KOPT-K1 (cell line): ENCODE measurements at regions not wholly inside any gene's neighbourhood (a gene's known extent, or its start where the extent isn't known, plus 50 kb on each side); places are given as distances from the start of the nearest gene placed in this dataset.
"Not testable (repeated sequence)": the region's sequence is repeated elsewhere in the genome, so short reads cannot be mapped to it uniquely, and the experiment has no call there.

Source experiments
- H3K27ac ChIP-seq: fragments of 200-600 bp; sonication (generic); 2 replicates; pipeline ENCODE4 v1.5.1; 2016; ENCODE audit warnings: antibody characterized with exemption, mild to moderate bottlenecking, low read depth, low read length; ENCODE audit not compliant: poor library complexity, severe bottlenecking
- H3K36me3 ChIP-seq: fragments of 200-600 bp; sonication (generic); 2 replicates; pipeline ENCODE4 v1.5.1; 2017; ENCODE audit warnings: antibody characterized with exemption, mild to moderate bottlenecking, low read length, moderate library complexity; ENCODE audit not compliant: insufficient read depth
- H3K9me3 ChIP-seq: fragments of 200-600 bp; sonication (generic); 2 replicates; pipeline ENCODE4 v1.5.1; 2017; ENCODE audit warnings: antibody characterized with exemption, low read length, mild to moderate bottlenecking; ENCODE audit not compliant: insufficient read depth, poor library complexity, severe bottlenecking

DNA sequence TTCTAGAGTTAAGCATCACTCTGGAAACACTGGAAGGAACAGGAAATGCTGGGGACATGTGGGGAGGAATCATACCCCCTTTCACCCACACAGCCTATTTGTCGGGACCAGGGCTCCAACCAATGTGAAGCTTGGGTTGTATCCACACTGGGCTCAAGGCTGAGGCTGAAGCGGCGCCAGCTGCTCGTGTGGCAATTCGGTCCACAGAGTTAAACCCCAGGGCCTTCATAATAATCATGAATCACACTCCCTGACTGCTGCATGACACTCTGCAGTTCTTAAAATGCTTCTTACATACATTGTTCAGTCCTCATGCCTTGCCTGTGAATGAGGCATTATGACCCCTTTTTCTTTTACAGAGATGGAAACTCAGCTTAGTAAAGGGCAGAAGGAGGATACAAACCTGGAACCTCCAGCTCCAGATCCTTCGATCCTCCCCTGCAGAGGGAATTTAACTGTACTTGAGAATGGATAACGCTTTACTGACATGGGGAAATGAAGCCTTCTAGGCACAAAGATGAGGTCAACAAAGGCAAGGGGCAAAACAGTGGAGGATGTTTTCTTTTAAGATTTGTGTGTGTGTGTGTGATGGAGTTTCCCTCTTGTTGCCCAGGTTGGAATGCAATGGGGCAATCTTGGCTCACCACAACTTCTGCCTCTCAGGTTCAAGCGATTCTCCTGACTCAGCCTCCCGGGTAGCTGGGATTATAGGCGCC lies 72.7 kb downstream of the SOX9 start:
- no peaks in the 10 kb centered on the region for H3K9me3 ChIP-seq
- H3K36me3 ChIP-seq: no peaks in the 10 kb centered on the region
- H3K27ac ChIP-seq: no peak overlapping the region

DNA sequence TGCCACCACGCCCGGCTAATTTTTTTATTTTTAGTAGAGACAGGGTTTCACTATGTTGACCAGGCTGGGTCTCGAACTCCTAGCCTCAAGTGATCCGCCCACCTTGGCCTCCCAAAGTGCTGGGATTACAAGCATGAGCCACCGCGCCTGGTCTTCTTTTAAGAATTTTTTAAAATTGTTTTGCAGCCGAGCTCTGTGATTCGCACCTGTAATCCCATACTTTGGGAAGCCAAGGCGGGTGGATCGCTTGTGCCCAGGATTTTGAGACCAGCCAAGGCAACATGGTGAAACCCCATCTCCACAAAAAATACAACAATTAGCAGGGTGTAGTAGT lies 73.3 kb downstream of the SOX9 start:
- H3K36me3 ChIP-seq, H3K27ac ChIP-seq: not testable (repeated sequence)

DNA sequence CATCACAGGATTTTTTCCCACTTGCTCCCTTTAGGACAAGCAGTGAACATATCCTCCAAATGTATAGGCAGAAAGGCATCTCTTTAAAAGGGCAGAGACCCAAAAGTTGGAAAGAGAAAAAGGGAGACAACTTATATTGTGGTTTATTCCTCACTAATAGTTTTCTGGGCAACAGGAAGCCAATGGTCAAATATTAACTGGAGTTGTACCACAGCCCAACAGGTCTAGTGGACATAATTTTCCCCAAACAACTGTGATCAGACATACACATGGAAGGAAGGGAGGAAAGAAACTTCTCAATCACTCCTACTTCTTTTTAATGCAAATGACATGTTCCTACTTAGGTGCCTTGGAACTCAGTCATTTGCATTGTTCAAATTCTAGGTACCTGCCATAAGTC lies 78.4 kb downstream of the SOX9 start:
- no peaks in the 10 kb centered on the region for H3K36me3 ChIP-seq
- no peaks in the 10 kb centered on the region for H3K9me3 ChIP-seq
- H3K27ac ChIP-seq: no peak overlapping the region

More for the DNA sequence above, 73.3 kb downstream of the SOX9 start:
- not testable (repeated sequence) for H3K9me3 ChIP-seq

DNA sequence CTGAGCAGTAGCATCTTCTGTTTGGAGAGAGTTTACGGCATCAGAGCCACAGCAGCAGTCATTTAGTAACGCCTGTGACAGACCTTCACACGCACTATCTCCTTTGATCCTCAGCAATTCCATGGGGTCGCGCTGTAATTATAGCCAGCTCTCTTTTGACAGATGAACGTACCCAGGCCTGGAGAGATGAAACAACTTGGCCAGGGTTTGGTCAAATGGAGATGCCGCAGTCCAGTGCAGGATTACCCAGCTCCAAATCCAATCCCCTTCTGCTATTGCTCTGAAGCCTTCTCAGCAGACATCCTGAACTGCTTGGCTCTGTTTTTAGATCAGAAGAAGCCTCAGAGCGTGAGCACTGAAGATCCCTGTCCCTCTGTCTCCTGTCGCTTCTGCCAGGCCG lies 83.9 kb downstream of the SOX9 start:
- Histone ChIP-seq H3K27ac (no peak overlapping the region), H3K36me3 (no peaks in the 10 kb centered on the region), H3K9me3 (peaks cover 5% of the 10 kb centered on the region)

DNA sequence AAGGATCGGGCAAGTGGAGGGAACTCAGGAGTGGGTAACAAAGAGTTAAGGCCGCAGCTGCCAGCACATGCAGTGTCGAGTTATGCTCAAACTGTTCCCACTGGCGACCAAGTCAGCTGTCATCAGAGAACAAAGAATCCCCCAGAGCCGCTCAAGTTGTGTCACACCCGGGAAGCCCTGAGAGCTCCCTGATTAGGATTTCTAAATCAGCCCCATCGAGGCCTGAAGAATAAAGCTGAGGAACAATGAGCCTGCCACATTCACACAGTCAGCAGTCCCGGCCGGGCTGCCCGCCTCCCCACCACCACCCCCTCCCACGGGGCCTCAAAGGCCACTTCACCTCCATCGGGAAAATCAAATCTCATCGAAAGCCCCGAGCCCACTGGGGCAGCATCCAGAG lies 84.5 kb downstream of the SOX9 start:
- Histone ChIP-seq H3K36me3 (no peaks in the 10 kb centered on the region), H3K27ac (no peak overlapping the region), H3K9me3 (peaks cover 5% of the 10 kb centered on the region)

DNA sequence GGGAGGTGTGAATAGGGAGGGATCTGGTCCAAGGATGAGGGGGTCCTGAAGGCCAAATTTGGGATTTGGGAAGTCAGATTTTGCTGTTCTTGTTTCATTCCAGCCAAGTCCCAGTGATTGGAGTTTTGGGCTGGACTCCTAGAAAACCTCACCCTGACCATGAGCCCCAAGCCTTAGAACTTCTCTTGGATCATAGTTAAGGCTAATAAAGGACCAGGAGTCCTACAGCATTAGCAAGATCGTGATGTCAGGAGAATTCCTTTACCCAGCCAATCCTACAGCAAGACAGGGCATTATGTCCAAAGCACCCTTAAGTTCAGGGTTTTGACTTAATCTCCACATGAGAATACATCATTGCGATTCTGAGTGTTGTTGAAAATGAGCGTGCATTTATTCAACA lies 85.0 kb downstream of the SOX9 start:
- no peak overlapping the region for H3K27ac ChIP-seq
- H3K9me3 ChIP-seq: peaks cover 5% of the 10 kb centered on the region

DNA sequence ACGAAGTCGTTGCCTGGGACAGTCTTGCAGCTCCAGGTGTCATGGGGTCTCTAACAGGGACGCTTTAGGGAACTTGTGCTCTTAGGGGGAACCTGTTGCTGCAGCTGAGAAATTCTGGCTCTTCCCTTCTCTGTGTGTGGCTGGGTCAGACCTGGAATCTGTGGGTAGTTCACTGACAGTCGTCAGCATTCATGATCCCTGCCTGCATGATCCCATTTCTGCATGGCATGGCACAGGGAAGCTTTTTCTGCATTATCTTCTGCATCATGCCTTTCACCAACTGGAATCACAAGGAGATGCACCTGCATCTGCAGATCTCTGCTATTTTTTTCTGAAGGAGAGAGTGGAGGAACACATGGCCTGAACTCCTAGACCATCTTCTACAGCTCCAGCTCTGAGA lies 85.6 kb downstream of the SOX9 start:
- Histone ChIP-seq H3K27ac (no peak overlapping the region), H3K9me3 (peaks cover 5% of the 10 kb centered on the region), H3K36me3 (no peaks in the 10 kb centered on the region)

More for the DNA sequence above, 85.0 kb downstream of the SOX9 start:
- no peaks in the 10 kb centered on the region for H3K36me3 ChIP-seq

DNA sequence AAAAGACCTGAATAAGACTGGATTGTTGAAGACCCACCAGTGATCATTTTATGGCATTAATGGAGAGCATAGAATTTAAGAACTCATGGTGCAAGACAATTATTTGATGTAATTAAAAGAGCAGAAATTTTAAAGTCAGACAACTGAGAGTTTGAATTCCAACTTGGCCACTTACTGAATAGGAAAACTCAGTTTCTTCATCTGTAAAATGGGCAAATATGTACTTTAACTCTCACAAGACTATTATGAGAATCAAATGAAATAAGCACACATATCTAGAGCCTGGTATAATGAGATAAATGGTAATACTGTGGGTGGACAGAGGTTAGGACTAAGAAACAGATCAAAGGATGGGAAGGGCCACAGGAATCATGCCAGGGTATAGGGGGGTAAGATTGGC lies 88.0 kb downstream of the SOX9 start:
- Histone ChIP-seq H3K9me3 (peaks cover 5% of the 10 kb centered on the region), H3K36me3 (no peaks in the 10 kb centered on the region), H3K27ac (no peak overlapping the region)

DNA sequence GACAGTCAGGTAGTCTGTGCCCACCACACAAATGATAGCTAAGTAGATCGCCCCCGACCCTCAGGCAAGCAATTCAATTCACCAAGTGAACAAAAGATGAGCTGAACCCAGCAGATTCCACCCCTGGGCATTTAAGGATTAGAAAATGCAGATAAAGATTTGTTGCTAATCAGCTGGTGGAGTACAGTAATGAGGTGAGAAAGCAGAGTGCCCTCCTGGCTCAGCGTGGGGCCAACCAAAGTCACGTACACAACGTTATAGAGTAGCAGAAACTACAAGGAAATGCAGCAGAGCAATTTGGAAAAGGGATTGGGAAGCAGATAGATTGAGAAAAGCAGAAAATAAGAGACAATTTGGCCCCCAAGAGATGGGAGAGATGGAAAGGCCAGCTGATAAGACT lies 91.2 kb downstream of the SOX9 start:
- Histone ChIP-seq H3K36me3 (no peaks in the 10 kb centered on the region), H3K9me3 (no peaks in the 10 kb centered on the region), H3K27ac (no peak overlapping the region)

DNA sequence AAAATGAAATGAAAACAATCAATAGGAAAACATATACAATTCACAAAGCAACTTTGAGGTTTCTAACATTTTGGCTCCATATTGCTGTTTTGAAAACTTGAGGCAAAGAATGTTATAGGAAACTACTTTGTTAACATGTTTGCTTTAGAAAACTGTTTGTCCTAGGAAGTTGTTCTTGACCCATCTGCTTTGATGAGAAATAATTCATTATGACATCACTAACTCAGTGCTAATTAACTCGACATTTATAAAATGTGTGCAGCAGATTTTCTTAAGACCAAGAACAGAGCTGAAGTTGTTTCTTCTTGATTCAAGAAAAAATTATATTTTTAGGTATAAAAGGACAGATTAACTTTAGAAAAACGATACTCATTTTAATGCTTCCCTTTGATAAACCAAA lies 94.7 kb downstream of the SOX9 start:
- H3K36me3 ChIP-seq: no peaks in the 10 kb centered on the region
- H3K27ac ChIP-seq: no peak overlapping the region
- no peaks in the 10 kb centered on the region for H3K9me3 ChIP-seq

DNA sequence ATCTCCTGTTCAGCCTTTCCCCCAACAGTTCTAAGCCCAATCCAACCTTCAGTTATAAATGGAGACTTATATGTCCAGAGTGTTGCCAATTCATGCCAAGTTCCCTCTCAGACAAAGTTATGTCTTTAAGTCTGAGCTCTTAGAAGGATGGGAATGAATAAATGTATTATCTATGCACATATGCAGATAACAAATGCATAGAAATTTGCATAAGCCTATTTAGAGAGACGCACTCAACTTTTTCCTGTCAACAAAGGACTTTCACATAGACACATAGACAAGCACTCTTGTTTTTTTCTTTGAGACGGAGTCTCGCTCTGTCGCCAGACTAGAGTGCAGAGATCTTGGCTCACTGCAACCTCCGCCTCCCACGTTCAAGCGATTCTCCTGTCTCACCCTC lies 95.1 kb downstream of the SOX9 start:
- Histone ChIP-seq H3K9me3 (no peaks in the 10 kb centered on the region), H3K27ac (no peak overlapping the region), H3K36me3 (no peaks in the 10 kb centered on the region)

DNA sequence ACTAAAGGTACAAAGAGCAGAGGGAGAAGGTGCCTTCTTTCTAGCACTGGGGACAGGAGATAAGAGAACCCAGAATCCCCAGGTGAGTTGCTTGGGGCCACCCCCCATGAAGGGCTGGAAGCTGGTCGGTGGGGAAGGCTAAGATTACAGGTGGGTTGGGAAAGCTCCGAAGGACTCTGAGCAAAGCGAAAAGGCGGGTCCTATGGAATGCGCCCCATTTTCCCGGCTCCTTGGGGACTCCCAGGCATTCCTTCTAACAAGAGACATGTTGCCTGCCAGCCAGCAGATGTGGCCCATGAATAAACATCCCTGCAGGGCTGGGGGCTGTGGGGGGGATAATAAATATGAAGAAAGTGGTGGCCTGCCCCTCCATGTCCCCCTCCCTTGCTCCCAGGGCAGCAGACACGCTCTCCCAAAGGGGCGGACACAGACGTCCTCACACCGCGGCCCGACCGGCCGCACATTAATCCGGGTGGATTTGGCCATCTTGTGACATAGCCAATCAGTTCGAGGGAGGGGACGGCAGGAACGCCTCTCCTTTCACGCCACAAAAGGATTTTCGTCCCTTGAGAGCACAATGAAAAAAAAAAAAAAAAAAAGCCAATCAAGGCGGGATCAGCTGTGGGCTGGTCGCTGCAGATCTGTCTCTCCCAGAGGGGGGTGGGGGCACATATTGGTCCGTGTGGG lies 98.5 kb downstream of the SOX9 start:
- Histone ChIP-seq H3K9me3 (no peaks in the 10 kb centered on the region), H3K27ac (no peak overlapping the region), H3K36me3 (no peaks in the 10 kb centered on the region)

DNA sequence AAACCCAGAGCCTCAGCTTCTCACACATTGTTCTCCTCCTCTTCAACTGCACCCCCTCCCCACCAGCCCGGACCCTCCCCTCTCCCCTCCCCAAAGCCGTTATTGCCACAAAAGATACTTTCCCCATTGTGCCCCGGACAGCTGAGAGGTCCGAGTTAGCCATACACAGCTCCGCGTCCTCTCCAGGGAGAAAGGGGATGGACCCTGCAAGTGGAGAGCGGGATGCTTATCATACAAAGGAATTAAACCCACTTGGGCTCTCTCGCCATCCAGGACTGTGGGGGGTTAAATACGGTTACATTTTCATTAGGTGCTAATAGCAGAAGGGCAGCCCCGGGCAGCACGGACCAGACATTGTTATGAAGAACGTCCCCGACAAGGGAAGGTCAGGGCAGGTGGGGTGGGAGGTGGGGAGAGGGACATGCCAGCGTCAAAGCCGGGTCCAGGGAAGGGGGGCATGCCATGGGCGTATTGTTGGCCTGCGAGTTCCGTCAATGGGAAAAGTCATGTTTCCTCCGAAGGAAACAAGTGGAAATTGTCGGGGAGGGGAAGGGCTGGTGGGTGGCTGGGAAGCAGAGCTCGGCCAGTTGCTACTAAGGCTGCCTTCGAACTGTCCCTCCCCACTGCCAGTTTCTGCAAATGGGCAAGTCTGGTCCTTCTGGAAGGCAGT lies 99.1 kb downstream of the SOX9 start:
- H3K36me3 ChIP-seq: no peaks in the 10 kb centered on the region
- H3K27ac ChIP-seq: no peak overlapping the region

DNA sequence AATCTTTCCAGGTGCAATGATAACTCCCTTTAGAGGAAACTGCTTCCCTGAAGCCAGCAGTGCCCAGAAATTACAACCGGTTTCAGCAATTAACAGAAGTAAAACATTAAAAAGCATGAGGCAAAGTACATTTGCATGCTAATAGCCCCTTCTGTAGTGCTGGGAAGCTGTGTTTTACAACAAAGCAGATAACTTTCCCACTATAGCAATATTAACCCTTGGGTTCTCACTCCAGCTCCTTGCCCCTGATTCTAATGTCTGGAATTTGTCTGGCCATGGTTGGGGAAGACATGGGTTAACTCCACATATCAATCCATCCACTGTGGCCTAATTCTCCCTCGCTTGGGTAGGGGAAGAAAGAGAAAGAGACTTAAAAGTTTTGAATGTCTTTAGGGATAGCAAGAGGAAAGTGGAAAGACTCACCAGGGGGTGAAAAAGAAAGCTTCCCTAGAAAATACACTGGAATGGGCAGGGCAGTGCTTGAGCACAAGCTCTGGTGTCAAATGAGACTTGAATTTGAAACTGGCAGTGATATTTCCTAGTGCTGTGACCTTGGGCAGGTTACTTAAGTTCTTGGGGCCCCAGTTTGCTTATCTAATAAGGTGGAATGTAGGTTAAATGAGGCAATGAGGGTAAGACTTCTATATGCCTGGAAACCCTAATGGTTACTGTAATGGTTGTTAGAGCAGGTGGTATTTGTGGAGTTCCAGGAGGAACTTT lies 102.0 kb downstream of the SOX9 start:
- Histone ChIP-seq H3K27ac (no peak overlapping the region), H3K9me3 (no peaks in the 10 kb centered on the region), H3K36me3 (no peaks in the 10 kb centered on the region)

More for the DNA sequence above, 99.1 kb downstream of the SOX9 start:
- no peaks in the 10 kb centered on the region for H3K9me3 ChIP-seq

DNA sequence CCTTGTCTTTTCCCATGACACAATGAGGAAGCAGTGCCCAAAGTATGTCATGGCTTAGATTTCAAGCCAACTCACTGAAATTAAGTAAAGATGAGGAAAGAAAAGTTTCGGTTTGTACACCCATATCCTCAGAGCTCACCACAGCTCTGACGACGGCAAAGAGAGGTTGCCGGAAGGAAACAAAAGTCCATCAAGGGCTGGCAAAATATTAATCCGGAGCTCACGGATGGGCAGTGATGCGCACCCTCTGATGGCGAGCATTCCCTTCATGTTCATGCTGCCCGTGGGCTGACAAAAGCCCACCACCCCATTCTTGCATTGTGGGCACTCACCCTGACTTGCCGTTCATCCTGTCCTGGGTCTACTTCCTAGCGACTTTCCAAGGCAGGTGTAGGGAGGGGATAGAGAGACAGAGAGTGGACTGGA lies 103.1 kb downstream of the SOX9 start:
- Histone ChIP-seq H3K27ac (no peak overlapping the region), H3K9me3 (no peaks in the 10 kb centered on the region), H3K36me3 (no peaks in the 10 kb centered on the region)
